ENCODE measurements at regions not wholly inside any gene's neighbourhood (a gene's known extent, or its start where the extent isn't known, plus 50 kb on each side); places are given as distances from the start of the nearest gene placed in this dataset.
"Not testable (repeated sequence)": the region's sequence is repeated elsewhere in the genome, so short reads cannot be mapped to it uniquely, and the experiment has no call there.

DNA sequence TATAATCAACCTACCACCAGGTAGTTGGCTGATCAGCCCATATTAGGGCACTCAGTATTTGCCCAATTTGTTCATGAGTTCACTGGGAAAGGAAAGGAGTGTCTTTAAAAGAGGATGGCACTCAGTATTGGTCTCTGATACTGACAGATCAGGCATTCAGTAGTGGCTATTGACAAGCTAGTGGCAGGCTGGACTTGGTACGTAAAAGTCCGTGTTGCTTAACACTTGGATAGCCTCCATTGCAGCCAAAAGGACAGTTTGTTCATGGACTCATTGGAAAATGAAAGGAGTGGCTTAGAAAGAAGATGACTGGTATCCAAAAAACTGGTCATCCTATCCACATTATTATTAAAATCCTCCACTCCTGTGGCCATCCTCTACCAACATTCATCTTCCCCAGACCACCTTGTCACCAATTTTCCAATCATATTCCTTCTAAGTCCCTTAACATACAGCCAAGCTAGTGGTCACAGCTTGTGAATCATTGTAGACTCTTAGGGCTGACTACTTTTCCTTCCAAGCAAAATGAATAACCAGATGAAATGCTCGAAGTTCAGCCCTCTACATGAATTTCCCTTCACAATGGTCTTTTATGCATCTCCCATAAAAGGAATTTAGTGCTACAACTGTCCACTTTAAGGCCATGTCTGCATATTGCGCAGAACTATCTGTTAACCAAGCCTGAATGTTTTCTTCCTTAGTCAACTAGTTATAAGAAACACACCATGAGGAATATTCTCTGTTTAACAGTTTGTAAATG is 78.6 kb upstream of the MAGI2 start:
- DNase-seq, result no peak

DNA sequence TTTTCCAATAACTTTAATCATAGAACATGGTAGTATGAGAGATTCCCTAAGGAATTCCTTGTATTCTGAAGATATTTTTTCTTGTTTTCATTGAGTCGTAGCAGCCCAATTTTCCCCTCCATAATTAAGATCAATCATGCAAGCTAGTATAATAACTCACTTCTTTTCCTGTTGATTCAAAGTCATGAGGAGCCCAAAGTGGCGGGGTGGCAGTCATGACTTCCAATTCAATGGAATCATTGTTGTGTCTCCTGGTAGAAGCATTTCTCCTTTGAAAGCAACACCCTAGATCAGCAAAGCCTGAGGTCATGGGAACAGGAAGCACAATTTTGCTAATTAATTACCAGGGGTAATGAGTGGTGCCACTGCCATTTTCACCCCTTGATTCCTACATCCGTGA is 77.6 kb upstream of the MAGI2 start:
- DNase-seq, result no peak

DNA sequence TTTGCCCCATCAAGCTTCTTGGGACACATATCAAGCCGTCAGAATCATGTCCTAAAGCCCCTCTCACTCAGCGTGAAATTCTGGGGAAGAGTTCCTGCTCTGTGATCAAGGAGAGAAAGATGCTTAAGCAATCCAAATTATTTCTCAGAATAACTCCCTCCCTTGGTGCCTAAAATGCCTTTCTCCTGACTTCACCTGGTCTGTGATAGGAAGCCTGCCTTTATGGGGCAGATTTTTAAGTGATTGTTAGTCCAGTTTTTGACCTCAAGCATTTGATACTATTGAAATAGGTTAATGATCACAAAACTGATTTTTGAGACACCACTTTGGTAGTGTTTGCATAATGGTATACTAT is 76.4 kb upstream of the MAGI2 start:
- DNase-seq, result no peak

DNA sequence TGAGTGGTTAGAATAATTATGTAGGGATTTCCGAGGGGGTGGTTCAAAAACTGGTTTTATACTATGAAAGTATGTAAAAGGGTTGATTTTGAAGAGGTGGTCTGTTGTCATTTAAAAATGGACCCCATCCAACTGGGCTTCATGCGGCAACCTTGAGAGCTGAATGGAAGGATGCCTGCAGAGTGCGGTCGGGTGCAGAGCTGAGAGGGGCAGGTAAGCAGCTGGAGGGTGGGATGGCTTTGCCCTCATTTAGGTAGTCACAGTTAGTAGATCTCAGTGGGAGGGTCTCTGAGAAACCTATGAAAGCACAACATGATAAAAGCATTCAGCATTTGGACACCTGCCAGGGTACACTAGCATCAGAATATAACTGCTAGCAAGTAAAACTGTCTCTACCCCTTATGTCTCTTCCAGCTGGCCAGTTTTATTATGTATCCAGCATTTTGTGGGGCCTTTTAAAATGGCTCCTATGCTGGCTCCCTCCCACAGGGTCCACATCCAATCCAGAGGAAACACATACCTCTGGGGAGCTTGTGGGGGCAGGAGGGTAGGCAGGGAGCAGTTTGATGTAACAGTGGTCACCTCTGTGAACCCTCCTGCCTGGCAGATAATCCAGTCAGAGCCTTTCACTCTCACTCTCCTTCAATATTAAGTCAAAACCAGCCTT is 75.9 kb upstream of the MAGI2 start:
- no peak for DNase-seq

DNA sequence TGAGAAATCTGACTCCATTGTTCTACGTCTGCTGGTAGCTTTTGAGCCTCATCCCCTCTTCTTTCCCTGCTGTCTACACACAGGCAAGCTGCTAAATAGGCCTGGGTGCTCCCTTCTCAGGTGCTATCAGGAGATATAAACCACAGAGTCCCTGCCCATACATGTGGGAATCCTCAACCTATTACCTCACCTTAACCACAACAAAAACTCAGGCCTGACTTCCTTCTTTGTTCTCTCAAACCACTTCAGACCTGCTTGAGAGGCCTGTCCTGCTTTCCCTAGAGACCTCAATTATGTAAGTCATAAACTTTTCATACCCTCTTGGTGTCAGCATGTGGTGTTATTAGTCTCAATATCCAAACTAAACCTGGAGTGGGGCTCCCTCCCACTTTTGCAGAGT is 75.0 kb upstream of the MAGI2 start:
- no peak for DNase-seq

DNA sequence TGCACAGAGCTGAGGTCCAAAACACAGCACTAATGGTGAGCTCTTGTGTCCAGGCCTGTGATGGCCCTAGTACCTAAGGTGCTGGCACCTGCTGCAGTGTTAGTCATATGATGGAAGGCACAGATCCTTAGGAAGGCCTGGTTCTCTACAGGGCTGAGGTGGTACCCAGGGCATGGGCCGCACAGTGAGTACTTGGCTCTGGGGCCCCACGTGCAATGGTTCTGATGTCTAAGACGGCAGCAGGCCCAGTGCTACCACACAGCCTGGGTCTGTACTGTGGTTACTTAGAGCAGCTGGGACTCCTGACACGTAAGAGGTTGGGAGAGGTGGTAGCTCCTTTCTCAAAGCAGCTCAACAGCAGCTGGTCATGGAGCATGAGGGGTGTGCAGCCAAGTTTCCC is 70.6 kb upstream of the MAGI2 start:
- no peak for DNase-seq

DNA sequence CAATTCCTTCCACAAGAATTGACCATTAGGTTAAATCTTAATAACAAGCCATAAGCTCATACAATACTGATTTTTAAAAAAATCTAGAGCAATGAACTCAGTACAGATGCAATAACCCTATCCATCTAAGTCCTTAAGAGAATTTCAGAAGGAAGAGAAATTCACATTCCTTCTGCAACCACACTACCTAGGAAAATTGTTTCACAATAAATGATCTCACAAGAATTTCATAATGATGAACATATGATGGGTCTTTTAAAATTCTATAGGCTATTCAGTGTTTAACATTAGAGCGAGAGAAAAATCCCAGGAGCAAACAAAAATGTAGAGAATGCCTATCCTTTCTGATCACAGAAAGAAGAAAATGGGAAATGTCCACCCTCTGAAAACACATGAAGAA is 70.0 kb upstream of the MAGI2 start:
- no peak for DNase-seq

DNA sequence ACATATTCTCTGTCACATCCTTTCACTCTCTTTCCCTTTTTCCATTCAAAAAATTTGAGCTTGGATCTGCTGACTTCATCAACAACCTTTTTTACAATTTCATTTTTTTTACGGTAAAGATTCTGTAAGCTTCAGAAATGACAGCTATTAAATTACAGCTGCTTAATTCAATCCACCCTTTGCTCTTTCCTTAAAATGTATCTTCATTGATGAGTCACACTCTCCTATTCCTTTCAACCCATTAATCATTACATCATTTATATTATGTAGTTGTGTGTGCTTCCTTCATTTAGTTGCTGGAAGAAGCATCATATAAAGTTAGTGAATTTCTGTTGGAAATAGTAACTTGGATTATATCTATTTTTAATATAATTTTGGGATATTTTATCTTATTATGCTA is 67.1 kb upstream of the MAGI2 start:
- DNase-seq, result no peak

DNA sequence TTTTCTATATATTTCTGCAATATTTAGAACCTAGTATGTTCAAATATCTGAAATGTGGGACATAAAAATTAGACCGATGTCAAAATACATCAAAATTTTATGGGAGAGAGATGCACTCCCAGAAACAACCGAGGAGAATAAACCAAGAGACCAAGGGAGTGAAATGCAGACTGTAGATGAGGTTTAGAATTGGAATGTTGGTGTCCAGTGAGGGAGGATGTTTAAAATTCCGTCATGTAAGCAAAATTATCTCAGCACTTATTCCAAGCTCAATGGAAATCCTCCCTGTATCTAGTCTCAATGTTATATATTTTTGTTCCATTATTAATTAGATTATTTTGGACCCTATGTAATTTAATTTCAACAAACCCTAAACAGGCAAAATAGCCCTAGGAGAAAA is 61.9 kb upstream of the MAGI2 start:
- no peak for DNase-seq

DNA sequence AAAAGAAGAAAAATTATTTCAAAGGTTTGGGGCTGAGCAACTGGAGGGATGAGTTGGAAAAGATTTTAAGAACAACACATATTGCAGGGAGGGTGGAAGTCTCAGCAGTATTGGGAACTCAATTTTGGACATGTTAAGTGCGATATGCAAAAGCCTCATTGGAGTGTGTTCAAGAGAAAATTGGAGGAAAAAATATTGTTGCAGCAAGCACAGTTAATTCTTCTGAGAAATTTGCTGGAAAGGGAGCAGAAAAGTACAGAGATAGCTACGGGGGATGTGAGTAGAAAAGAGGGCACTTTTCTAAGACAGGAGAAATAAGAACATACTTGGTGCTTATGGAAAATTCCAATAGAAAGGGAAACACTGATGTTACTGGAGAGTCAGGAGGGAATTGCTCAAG is 59.8 kb upstream of the MAGI2 start:
- DNase-seq, result no peak

DNA sequence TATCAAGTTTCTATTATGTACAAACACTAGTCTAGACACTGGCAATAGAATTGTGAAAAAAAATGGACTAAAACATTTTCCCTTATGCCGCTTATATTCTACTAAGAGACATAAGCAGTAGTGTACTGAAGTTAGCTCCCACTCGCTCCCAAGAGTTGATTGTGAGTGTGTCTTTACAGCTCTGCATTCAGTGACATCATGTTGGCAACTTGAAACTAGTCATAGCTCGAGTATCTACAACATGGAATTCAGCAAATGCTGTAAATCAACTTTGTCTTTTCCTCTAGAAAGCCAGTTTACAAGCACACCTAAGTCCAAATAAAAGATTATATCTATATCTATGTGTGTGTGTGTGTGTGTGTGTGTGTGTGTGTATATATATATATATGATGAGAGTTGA is 58.8 kb upstream of the MAGI2 start:
- DNase-seq, result no peak

DNA sequence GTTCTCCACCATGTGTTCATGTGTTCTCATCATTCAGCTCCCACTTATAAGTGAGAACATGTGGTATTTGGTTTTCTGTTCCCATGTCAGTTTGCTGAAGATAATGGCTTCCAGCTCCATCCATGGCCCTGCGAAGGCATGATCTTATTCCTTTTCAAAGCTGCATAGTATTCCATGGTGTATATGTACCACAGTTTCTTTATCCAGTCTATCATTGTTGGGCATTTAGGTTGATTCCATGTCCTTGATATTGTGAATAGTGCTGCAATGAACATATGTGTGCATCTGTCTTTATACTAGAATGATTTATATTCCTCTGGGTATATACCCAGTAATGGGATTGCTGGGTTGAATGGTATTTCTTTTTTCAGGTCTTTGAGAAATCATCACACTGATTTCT is 57.6 kb upstream of the MAGI2 start:
- DNase-seq, result not testable (repeated sequence)

DNA sequence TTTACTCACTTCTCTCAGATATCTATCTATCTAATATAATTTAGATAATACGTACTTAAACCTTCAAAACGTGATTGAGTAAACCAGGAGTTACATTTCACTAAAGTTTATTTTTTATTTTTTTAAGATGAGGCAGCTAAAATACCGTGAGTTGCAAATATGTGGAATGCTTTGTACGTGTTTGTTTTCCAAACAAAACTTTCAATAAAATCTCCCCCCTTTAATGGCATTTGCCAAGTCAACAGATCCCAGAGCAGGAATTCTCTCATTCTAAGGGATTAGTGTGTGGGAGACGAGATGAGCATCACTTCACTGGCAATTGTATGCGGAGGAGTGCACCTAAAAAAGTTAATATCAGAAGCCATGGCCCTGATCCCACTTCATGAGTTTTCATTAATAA is 53.7 kb upstream of the MAGI2 start:
- no peak for DNase-seq

DNA sequence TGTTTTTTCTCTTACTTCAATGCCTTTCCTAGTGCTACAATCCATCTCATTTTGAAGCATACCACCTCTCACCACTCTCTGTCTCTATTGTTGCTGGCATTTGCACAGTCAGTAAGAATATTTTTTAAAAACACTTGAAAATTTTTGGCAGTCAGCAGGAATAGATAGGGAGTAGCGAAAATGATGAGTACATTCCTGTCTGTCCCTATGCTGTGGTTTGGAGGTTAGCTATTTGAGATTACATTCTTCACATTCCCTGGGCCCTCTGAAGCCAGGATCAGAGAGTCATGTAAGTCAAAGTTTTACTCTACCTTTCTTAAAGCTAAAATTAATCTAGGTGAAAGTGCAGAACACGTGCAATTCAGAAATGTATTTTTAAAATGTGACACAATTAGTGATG is 53.0 kb upstream of the MAGI2 start:
- DNase-seq, result no peak

DNA sequence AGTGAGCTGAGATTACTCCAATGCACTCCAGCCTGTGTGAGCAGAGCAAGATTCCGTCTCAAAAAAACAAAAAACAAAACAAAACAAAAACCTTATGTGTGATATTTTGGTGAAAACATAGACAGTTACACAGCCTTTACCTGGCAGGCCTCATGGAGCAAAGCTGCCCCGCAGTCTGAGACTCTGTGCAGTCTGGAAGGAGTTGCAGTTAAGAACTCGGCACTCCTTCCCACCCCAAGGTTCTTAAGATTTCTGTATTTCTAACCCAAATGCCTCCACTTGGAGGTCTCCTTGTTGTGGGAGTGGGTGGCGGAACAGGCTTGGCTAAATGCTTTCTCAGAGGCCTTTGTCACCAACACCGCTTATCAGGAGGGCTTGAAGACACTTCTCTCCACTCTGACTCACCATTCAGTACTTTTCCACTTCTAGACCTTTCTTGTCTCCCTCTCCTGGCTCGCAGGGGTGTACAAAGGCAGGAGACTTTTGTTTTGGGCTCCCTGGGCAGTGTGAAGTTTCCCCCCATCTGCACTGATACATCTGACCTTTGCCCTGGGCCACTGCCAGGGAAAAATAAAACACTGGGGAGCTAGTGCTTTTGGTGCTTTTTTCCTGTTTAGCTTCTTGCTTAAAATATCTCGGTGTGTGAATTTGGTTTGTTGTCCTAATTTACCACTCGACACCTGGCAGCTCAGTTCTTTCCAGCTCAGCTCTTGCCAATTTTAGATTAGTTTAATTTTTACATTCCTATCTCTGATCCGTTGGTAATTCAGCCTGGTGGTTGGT is 51.3 kb upstream of the MAGI2 start:
- DNase-seq, result no peak

Data from SHP77 treated with DMSO at 0.1 percent for 48 hours (cell line).